Transverse colon (tissue), 4 donors: ENCODE measurements at regions not wholly inside any gene's neighbourhood (a gene's known extent, or its start where the extent isn't known, plus 50 kb on each side); places are given as distances from the start of the nearest gene placed in this dataset.

ENCODE experiments used
- POLR2A ChIP-seq: fragments of 450-650 bp; IDR thresholded peaks from one replicate; pipeline ENCODE4 v1.6.1; 2016; ENCODE audit warnings: antibody characterized with exemption, mild to moderate bottlenecking, moderate library complexity
- POLR2AphosphoS5 ChIP-seq, 3 donors: sonication (generic); formaldehyde crosslinking; IDR thresholded peaks; one replicate each; pipeline ENCODE4 v1.6.1; 2016; ENCODE audit warnings: antibody characterized with exemption in 3 of 3
- TF ChIP-seq, protein P1 (sequence below), 5 experiments: fragments of 200-600 bp in 3 of 5; fragments of 450-650 bp in 2 of 5; sonication (generic) in 3 of 5; IDR thresholded peaks; 1 replicate in 2 of 5; 2 replicates in 3 of 5; pipeline ENCODE4 v1.5.1; 2016 to 2017; ENCODE audit warnings: antibody characterized with exemption in 5 of 5, inconsistent platforms in 3 of 5, mild to moderate bottlenecking in 2 of 5, moderate library complexity in 1 of 5

DNA sequence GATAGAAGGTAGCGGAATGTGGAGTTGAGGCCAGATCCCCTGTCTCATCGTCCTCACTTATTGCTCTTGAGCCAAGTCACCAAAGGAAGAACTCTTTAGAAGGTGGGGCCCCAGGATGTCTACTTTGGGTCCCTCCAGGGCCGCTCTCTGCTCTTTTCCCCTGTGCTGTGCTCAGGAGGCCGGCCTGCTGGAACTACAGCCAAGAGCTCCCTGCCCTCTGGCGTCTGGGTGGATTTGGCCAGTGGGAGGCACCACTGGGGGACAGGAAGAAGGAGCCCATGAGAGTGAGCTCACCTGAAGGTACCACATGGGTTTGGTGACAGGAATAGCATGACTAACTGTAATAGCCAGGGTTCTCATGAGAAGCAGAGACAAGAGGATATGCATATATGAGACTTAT is 97.7 kb upstream of the FAM180A start:
- TF ChIP-seq, protein P1, sequence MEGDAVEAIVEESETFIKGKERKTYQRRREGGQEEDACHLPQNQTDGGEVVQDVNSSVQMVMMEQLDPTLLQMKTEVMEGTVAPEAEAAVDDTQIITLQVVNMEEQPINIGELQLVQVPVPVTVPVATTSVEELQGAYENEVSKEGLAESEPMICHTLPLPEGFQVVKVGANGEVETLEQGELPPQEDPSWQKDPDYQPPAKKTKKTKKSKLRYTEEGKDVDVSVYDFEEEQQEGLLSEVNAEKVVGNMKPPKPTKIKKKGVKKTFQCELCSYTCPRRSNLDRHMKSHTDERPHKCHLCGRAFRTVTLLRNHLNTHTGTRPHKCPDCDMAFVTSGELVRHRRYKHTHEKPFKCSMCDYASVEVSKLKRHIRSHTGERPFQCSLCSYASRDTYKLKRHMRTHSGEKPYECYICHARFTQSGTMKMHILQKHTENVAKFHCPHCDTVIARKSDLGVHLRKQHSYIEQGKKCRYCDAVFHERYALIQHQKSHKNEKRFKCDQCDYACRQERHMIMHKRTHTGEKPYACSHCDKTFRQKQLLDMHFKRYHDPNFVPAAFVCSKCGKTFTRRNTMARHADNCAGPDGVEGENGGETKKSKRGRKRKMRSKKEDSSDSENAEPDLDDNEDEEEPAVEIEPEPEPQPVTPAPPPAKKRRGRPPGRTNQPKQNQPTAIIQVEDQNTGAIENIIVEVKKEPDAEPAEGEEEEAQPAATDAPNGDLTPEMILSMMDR (IDR thresholded peaks at IDR 0.05), result no peak
- TF ChIP-seq POLR2AphosphoS5 (IDR thresholded peaks at IDR 0.05) (no peak), POLR2A (no peak)
